IPS DF 19.7 (cell line): ENCODE measurements at regions not wholly inside any gene's neighbourhood (a gene's known extent, or its start where the extent isn't known, plus 50 kb on each side); places are given as distances from the start of the nearest gene placed in this dataset.
A peak's percentile ranks its signal among the peaks of the same experiment; 100 is the strongest.
"Not testable (repeated sequence)": the region's sequence is repeated elsewhere in the genome, so short reads cannot be mapped to it uniquely, and the experiment has no call there.

Experiments used
- DNase-seq: peaks from one replicate; pipeline ENCODE4 v3.0.0-alpha.2; 2013; ENCODE audit warnings: low read depth, low spot score

- DNase-seq = no peak
These were observed 144.7 kb upstream of the UST start for GRCh38 chr6:148602136-148602535.

- DNase-seq = no peak
These were observed 138.5 kb upstream of the UST start for GRCh38 chr6:148608199-148608951.

GRCh38 chr6:148611213-148611612 is 135.6 kb upstream of the UST start:
- no peak for DNase-seq

GRCh38 chr6:148612043-148612442 is 134.8 kb upstream of the UST start:
- no peak for DNase-seq

- DNase-seq = no peak
These were observed 132.2 kb upstream of the UST start for GRCh38 chr6:148614602-148615001.

- DNase-seq = no peak
These were observed 130.0 kb upstream of the UST start for GRCh38 chr6:148616841-148617240.

- DNase-seq = no peak
These were observed 129.3 kb upstream of the UST start for GRCh38 chr6:148617530-148617929.

- no peak for DNase-seq
These were observed 126.9 kb upstream of the UST start for GRCh38 chr6:148619891-148620290.

GRCh38 chr6:148620579-148621298 is 126.1 kb upstream of the UST start:
- no peak for DNase-seq

GRCh38 chr6:148625609-148626008 is 121.2 kb upstream of the UST start:
- DNase-seq = no peak

GRCh38 chr6:148628251-148628650 is 118.6 kb upstream of the UST start:
- no peak for DNase-seq

- DNase-seq = peak; percentile 12
These were observed 117.6 kb upstream of the UST start for GRCh38 chr6:148629181-148629580.

GRCh38 chr6:148629592-148630465 is 117.0 kb upstream of the UST start:
- no peak for DNase-seq

GRCh38 chr6:148635070-148635743 is 111.6 kb upstream of the UST start:
- no peak for DNase-seq

- DNase-seq = not testable (repeated sequence)
These were observed 105.0 kb upstream of the UST start for GRCh38 chr6:148641836-148642235.

- DNase-seq = not testable (repeated sequence)
These were observed 103.6 kb upstream of the UST start for GRCh38 chr6:148643208-148643607.

- DNase-seq = not testable (repeated sequence)
These were observed 101.8 kb upstream of the UST start for GRCh38 chr6:148645049-148645448.

- no peak for DNase-seq
These were observed 97.9 kb upstream of the UST start for GRCh38 chr6:148648754-148649453.

GRCh38 chr6:148649454-148649963 is 97.3 kb upstream of the UST start:
- DNase-seq = no peak

GRCh38 chr6:148650941-148651505 is 95.8 kb upstream of the UST start:
- DNase-seq = no peak
